GM21390 (cell line): ENCODE measurements at regions not wholly inside any gene's neighbourhood (a gene's known extent, or its start where the extent isn't known, plus 50 kb on each side); places are given as distances from the start of the nearest gene placed in this dataset.
"Not testable (repeated sequence)": the region's sequence is repeated elsewhere in the genome, so short reads cannot be mapped to it uniquely, and the experiment has no call there.

Experiments used
- ATAC-seq: cut with Tn5 transposase; IDR thresholded peaks from one replicate; pipeline ENCODE4 v1.9.1; 2021; ENCODE audit not compliant: unreplicated experiment

DNA sequence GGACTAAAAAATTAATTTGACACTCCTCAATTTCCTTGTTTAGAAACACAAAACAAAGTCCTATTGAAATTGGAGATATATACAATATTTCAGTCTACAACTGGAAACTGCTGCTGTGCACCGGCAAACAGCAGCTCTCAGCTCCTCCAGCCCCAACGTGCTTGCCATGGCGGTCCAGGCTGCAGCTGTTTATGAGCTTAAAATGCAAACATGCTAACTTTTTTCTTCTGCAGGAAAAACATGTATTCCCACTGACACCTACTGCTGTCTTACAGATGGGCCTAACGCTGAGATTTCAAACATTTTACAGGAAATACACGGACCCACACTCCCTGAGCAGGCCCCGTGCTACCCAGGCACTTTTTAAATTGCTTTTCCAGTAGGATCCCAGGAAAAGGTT is 195.5 kb downstream of the BCL11A start:
- no peak for ATAC-seq

- peak; percentile 15 for ATAC-seq
Observed at GRCh38 chr2:60356346-60356745, 197.1 kb downstream of the BCL11A start.

GRCh38 chr2:60355849-60356261 is 197.6 kb downstream of the BCL11A start:
- ATAC-seq = peak; percentile 14

GRCh38 chr2:60354713-60355112 is 198.7 kb downstream of the BCL11A start:
- no peak for ATAC-seq

- ATAC-seq = peak; percentile 45
Observed at GRCh38 chr2:60353863-60354262, 199.6 kb downstream of the BCL11A start.

GRCh38 chr2:60353406-60353800 is 200.1 kb downstream of the BCL11A start:
- ATAC-seq = peak; percentile 12

- no peak for ATAC-seq
Observed at GRCh38 chr2:60352491-60353405, 200.7 kb downstream of the BCL11A start.

DNA sequence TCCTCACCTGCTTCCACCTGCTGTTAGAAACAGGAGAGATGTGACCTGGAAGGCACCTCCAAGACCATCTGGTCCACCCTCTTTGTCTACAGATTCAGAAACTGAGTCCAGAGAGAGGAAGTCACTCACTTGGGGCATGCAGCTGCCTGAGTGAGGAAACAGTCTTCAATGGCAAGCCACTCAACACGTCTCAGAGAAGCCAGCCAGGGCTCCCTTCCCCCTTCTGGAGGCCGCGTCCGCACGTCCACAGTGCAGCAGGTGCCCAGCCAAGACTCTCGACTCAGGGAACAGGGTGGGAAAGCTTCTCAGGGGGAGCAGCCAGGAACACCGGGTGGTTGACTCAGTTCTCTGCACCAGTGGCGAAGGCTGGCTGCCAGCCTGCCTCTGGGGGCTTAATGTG is 201.7 kb downstream of the BCL11A start:
- ATAC-seq = peak; percentile 26

DNA sequence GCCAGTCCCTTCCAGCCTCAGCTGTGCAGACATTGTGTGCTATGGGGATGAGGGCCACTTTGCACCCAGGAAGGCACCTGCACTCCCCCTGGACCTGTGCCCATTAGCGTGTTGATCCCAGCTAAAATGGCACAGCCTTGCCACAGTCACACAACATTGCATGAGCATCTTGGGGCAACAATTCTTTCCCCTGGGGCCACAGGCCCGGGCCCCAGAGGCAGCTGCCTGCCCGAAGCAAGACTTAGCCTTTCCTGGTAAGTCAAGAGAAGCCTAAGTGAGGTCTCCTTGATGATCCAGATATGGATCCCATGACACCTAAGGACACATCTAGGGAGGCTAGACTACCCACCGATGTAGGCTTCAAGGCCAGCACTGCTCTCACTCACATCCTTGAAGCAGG is 202.1 kb downstream of the BCL11A start:
- ATAC-seq = peak; percentile 0

- ATAC-seq = no peak
Observed at GRCh38 chr2:60350791-60351190, 202.7 kb downstream of the BCL11A start.

- no peak for ATAC-seq
Observed at GRCh38 chr2:60347781-60348180, 205.7 kb downstream of the BCL11A start.

- ATAC-seq = not testable (repeated sequence)
Observed at GRCh38 chr2:60342491-60342890, 211.0 kb downstream of the BCL11A start.

GRCh38 chr2:60341151-60341550 is 212.3 kb downstream of the BCL11A start:
- no peak for ATAC-seq

- no peak for ATAC-seq
Observed at GRCh38 chr2:60339286-60339685, 214.2 kb downstream of the BCL11A start.

GRCh38 chr2:60337142-60337497 is 216.3 kb downstream of the BCL11A start:
- ATAC-seq = peak; percentile 32

DNA sequence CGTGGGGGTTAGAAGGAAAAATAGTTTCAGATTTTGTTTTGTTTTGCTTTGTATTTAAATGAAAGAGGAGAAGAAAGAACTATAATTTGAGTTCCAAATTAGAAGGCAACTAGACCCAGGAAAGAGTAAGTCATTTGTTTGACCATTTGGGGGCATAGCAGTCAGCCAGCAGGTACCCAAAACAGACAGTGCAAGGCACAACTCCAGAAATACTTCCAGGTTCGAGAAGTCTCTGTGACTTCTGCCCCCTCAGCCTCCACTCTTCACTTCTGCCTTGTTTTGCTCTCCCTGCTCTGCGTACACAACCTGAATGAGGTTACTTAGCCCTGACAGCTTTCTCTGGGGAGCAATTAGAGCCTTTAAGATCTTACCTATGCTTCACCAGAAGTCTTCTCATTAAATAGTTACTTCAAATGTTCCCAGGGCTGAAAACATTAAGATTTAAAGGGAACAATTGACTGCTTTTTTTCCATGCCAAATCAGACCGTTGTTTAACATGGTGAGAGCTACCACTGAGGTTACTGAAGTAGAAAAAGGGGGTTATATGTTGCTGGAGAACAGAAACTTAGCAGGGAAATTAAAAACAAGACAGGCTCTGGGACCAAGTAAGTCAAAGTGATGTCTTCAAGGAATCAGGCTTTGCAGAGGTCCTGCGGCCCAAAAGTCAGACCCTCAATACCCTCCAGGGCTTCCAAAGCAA is 216.9 kb downstream of the BCL11A start:
- peak; percentile 50 for ATAC-seq

DNA sequence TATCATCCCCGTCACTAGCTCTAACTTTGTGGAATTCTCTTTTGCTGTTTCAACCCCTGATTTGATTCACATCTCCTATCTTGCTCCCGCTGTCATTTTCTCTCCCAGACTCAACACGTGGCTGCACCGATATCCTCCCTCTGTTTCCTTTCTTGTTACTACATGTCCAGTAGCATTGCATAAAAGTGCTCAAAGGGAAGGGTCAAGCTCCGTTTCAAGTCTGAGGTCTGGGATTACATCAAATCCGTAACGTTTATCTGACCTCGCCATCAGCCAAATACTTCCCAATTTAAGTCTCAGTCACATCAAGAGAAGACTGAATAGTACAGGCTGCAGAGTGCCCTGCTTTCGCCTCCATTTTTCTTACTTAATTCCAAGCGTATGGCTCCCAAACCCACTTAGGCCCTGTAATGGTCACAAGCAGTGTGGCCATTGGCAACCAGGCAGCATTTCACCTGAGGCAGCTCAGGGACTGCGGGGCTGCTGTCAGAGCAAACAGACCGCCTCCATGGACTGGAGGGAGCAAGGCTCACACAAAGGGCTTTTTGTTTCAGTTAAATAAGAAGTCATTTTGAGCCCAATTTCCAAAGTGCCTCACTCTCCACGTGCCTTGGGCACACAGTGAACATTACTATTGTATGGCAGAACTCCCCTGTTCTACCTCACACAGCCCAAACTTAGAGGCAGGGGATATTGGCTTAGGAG is 217.8 kb downstream of the BCL11A start:
- no peak for ATAC-seq

GRCh38 chr2:60334610-60335009 is 218.8 kb downstream of the BCL11A start:
- no peak for ATAC-seq

DNA sequence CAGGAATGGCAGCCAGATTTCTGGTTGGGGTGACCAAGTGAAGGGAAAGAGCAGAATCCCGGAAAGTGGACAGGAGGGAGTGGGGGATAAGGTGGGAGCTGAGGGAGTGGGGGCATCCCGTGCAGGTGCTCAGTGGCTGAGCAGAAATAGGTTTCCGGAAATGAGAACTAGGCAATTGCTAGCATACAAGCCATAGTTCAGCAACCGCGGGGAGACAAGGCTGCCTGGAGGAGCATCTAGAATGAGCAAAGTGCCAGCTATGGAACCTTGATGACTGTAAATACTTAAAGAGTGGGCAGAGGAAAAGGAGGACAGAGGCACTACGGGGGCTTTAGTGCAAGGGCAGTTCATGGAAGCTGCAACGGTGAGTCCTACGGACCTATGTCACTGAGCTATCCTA is 220.2 kb downstream of the BCL11A start:
- no peak for ATAC-seq

- ATAC-seq = no peak
Observed at GRCh38 chr2:60331115-60331809, 222.2 kb downstream of the BCL11A start.

DNA sequence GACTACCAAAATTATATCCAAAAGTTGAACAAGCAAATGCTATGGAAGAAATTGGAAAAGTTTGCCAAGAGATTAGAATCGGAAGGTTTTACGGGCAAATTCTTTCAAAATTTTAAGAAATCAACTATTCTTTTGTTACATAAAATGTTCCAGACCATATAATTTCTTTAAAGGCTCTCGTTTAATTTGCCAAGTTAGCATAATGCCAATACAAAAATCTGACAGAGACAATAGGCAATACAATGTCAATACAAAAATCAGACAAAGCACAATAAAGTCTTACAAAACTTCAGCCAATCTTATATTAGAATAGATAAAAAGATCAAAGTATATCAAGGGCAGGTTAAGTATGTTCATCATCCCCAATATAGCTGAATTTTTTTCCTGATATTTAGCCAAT is 224.2 kb downstream of the BCL11A start:
- ATAC-seq = no peak
